Stomach (tissue), 4 donors: ENCODE measurements at regions not wholly inside any gene's neighbourhood (a gene's known extent, or its start where the extent isn't known, plus 50 kb on each side); places are given as distances from the start of the nearest gene placed in this dataset.

Source experiments
- POLR2A ChIP-seq, 4 donors: fragments of 450-650 bp; IDR thresholded peaks; one replicate each; pipeline ENCODE4 v1.6.1; 2016; ENCODE audit warnings: antibody characterized with exemption in 4 of 4, control low read depth in 2 of 4, mild to moderate bottlenecking in 1 of 4, moderate library complexity in 1 of 4
- POLR2AphosphoS5 ChIP-seq, 3 donors: sonication (generic); formaldehyde crosslinking; IDR thresholded peaks; one replicate each; pipeline ENCODE4 v1.6.1; 2016; ENCODE audit warnings: antibody characterized with exemption in 3 of 3

- TF ChIP-seq POLR2A (IDR thresholded peaks at IDR 0.05) (no peak), POLR2AphosphoS5 (IDR thresholded peaks at IDR 0.05) (no peak)
These were observed 88.5 kb downstream of the MYEOV start for GRCh38 chr11:69382131-69383128.
